OCI-LY3 (cell line): ENCODE measurements at regions not wholly inside any gene's neighbourhood (a gene's known extent, or its start where the extent isn't known, plus 50 kb on each side); places are given as distances from the start of the nearest gene placed in this dataset.

Experiments
- H2AFZ ChIP-seq: fragments of 200-600, 300-600 bp; shearing (Covaris generic); 2 replicates; pipeline ENCODE4 v1.6.0; 2014; ENCODE audit warnings: antibody characterized with exemption, low read depth, low read length
- H3K27ac ChIP-seq: fragments of 200-600, 300-600 bp; sonication (generic); 2 replicates; pipeline ENCODE4 v1.5.1; 2014; ENCODE audit warnings: mild to moderate bottlenecking, low read length, moderate library complexity, mixed read lengths
- H3K27me3 ChIP-seq: fragments of 200-600, 300-600 bp; sonication (generic); 2 replicates; pipeline ENCODE4 v1.6.1; 2014; ENCODE audit warnings: low read depth, low read length, mixed read lengths
- H3K36me3 ChIP-seq: fragments of 200-600, 300-600 bp; sonication (generic); replicated peaks from 2 replicates; pipeline ENCODE3; 2014; ENCODE audit warnings: low read depth, low read length, mixed read lengths
- H3K4me1 ChIP-seq: fragments of 300-600, 200-600 bp; sonication (generic); 2 replicates; pipeline ENCODE4 v1.6.1; 2014; ENCODE audit warnings: low read length, mixed read lengths
- H3K4me2 ChIP-seq: fragments of 200-600, 300-600 bp; sonication (generic); 2 replicates; pipeline ENCODE4 v1.6.1; 2014; ENCODE audit warnings: low read length, mixed read lengths
- H3K4me3 ChIP-seq: fragments of 300-600, 200-600 bp; sonication (generic); 2 replicates; pipeline ENCODE4 v1.5.1; 2014; ENCODE audit warnings: antibody characterized with exemption, mild to moderate bottlenecking, low read length, moderate library complexity
- H3K79me2 ChIP-seq: fragments of 300-600, 200-600 bp; shearing (Covaris generic); 2 replicates; pipeline ENCODE4 v1.6.1; 2014; ENCODE audit warnings: mild to moderate bottlenecking, low read length, mixed read lengths
- H3K9ac ChIP-seq: fragments of 300-600, 200-600 bp; shearing (Covaris generic); 2 replicates; pipeline ENCODE4 v1.6.0; 2014; ENCODE audit warnings: mild to moderate bottlenecking, low read length, moderate library complexity
- H3K9me3 ChIP-seq: fragments of 200-600, 300-600 bp; shearing (Covaris generic); 2 replicates; pipeline ENCODE4 v1.6.1; 2014; ENCODE audit warnings: low read length, mixed read lengths; ENCODE audit not compliant: insufficient read depth
- H4K20me1 ChIP-seq: fragments of 200-600, 300-600 bp; sonication (generic); 2 replicates; pipeline ENCODE4 v1.6.1; 2016; ENCODE audit warnings: low read length, mixed read lengths; ENCODE audit not compliant: insufficient read depth
- CTCF ChIP-seq: fragments of 200-600, 300-600 bp; sonication (generic); IDR thresholded peaks from 2 replicates; pipeline ENCODE4 v1.5.1; 2014; ENCODE audit warnings: antibody characterized with exemption, low read length, low read depth
- EZH2phosphoT487 ChIP-seq: fragments of 200-600 bp; shearing (Covaris generic); IDR thresholded peaks from 2 replicates; pipeline ENCODE4 v1.6.1; 2018; ENCODE audit warnings: antibody characterized with exemption, mixed run types, low read depth

- Histone ChIP-seq H3K4me1 (peaks cover 3% of the 10 kb centered on the region; the same call in 1 of the 2 replicates), H3K4me3 (no peak overlapping the region), H4K20me1 (no peaks in the 10 kb centered on the region), H3K36me3 (no peaks in the 10 kb centered on the region), H2AFZ (no peak overlapping the region), H3K27me3 (peaks cover 42% of the 10 kb centered on the region), H3K9me3 (no peaks in the 10 kb centered on the region), H3K9ac (no peak overlapping the region), H3K79me2 (no peaks in the 10 kb centered on the region), H3K27ac (no peak overlapping the region), H3K4me2 (no peak overlapping the region)
- TF ChIP-seq CTCF, result no peak
- no peak for TF ChIP-seq EZH2phosphoT487
Observed at GRCh38 chr3:170764017-170764416, 106.0 kb downstream of the RPL22L1 start.

- Histone ChIP-seq H3K27me3 (peaks cover 46% of the 10 kb centered on the region), H3K9ac (no peak overlapping the region), H3K9me3 (no peaks in the 10 kb centered on the region), H3K4me3 (no peak overlapping the region), H3K27ac (no peak overlapping the region), H4K20me1 (no peaks in the 10 kb centered on the region), H3K4me2 (no peak overlapping the region), H3K4me1 (peaks cover 3% of the 10 kb centered on the region; the same call in 1 of the 2 replicates), H3K79me2 (no peaks in the 10 kb centered on the region), H3K36me3 (no peaks in the 10 kb centered on the region), H2AFZ (no peak overlapping the region)
- no peak for TF ChIP-seq EZH2phosphoT487
- TF ChIP-seq CTCF, result no peak
Observed at GRCh38 chr3:170762064-170762463, 107.9 kb downstream of the RPL22L1 start.

- Histone ChIP-seq H3K4me2 (no peak overlapping the region), H2AFZ (no peak overlapping the region), H3K27ac (no peak overlapping the region), H3K9me3 (no peaks in the 10 kb centered on the region), H3K4me3 (no peak overlapping the region), H3K79me2 (no peaks in the 10 kb centered on the region), H3K4me1 (no peaks in the 10 kb centered on the region), H4K20me1 (no peaks in the 10 kb centered on the region), H3K36me3 (no peaks in the 10 kb centered on the region), H3K27me3 (peaks cover 40% of the 10 kb centered on the region), H3K9ac (no peak overlapping the region)
- no peak for TF ChIP-seq EZH2phosphoT487
- TF ChIP-seq CTCF, result no peak
Observed at GRCh38 chr3:170761103-170761502, 108.9 kb downstream of the RPL22L1 start.

GRCh38 chr3:170760174-170760526 lies 109.8 kb downstream of the RPL22L1 start:
- H3K4me2 ChIP-seq, result no peak overlapping the region
- H3K27ac ChIP-seq, result no peak overlapping the region

More at GRCh38 chr3:170760174-170760526, 109.8 kb downstream of the RPL22L1 start:
- no peak overlapping the region for H3K4me3 ChIP-seq
- H3K36me3 ChIP-seq, result no peaks in the 10 kb centered on the region
- no peaks in the 10 kb centered on the region for H4K20me1 ChIP-seq
- no peaks in the 10 kb centered on the region for H3K4me1 ChIP-seq
- no peaks in the 10 kb centered on the region for H3K9me3 ChIP-seq
- no peak for TF ChIP-seq EZH2phosphoT487
- H2AFZ ChIP-seq, result no peak overlapping the region
- H3K27me3 ChIP-seq, result peaks cover 33% of the 10 kb centered on the region
- H3K79me2 ChIP-seq, result no peaks in the 10 kb centered on the region
- no peak overlapping the region for H3K9ac ChIP-seq
